ENCODE measurements at regions not wholly inside any gene's neighbourhood (a gene's known extent, or its start where the extent isn't known, plus 50 kb on each side); places are given as distances from the start of the nearest gene placed in this dataset.
A peak's percentile ranks its signal among the peaks of the same experiment; 100 is the strongest.

GRCh38 chr4:43999669-44000068, 448.9 kb downstream of the KCTD8 start:
- peak; percentile 14 for DNase-seq

- DNase-seq: no peak
Measured at GRCh38 chr4:44002368-44002767, 446.2 kb downstream of the KCTD8 start.

GRCh38 chr4:44016570-44017421, 431.8 kb downstream of the KCTD8 start:
- DNase-seq: peak; percentile 81

GRCh38 chr4:44017422-44017739, 431.2 kb downstream of the KCTD8 start:
- no peak for DNase-seq

- no peak for DNase-seq
Measured at GRCh38 chr4:44019721-44020120, 428.9 kb downstream of the KCTD8 start.

GRCh38 chr4:44025376-44026020, 423.1 kb downstream of the KCTD8 start:
- DNase-seq: no peak

GRCh38 chr4:44038811-44039210, 409.8 kb downstream of the KCTD8 start:
- DNase-seq: no peak

- no peak for DNase-seq
Measured at GRCh38 chr4:44046491-44046890, 402.1 kb downstream of the KCTD8 start.

- DNase-seq: no peak
Measured at GRCh38 chr4:44056721-44057151, 391.9 kb downstream of the KCTD8 start.

- no peak for DNase-seq
Measured at GRCh38 chr4:44070843-44071242, 377.8 kb downstream of the KCTD8 start.

GRCh38 chr4:44071959-44072955, 376.4 kb downstream of the KCTD8 start:
- no peak for DNase-seq

GRCh38 chr4:44086753-44087152, 361.9 kb downstream of the KCTD8 start:
- no peak for DNase-seq

- DNase-seq: no peak
Measured at GRCh38 chr4:44093390-44093789, 355.2 kb downstream of the KCTD8 start.

GRCh38 chr4:44098973-44099372, 349.6 kb downstream of the KCTD8 start:
- no peak for DNase-seq

GRCh38 chr4:44100456-44100855, 348.2 kb downstream of the KCTD8 start:
- no peak for DNase-seq

GRCh38 chr4:44118971-44119680, 329.5 kb downstream of the KCTD8 start:
- no peak for DNase-seq

GRCh38 chr4:44120646-44121045, 328.0 kb downstream of the KCTD8 start:
- DNase-seq: no peak

- no peak for DNase-seq
Measured at GRCh38 chr4:44121210-44121609, 327.4 kb downstream of the KCTD8 start.
